ENCODE measurements at regions not wholly inside any gene's neighbourhood (a gene's known extent, or its start where the extent isn't known, plus 50 kb on each side); places are given as distances from the start of the nearest gene placed in this dataset.
"Not testable (repeated sequence)": the region's sequence is repeated elsewhere in the genome, so short reads cannot be mapped to it uniquely, and the experiment has no call there.

- no peak for DNase-seq
Observed at GRCh38 chr1:94302497-94302896, 65.1 kb upstream of the ARHGAP29 start.

DNA sequence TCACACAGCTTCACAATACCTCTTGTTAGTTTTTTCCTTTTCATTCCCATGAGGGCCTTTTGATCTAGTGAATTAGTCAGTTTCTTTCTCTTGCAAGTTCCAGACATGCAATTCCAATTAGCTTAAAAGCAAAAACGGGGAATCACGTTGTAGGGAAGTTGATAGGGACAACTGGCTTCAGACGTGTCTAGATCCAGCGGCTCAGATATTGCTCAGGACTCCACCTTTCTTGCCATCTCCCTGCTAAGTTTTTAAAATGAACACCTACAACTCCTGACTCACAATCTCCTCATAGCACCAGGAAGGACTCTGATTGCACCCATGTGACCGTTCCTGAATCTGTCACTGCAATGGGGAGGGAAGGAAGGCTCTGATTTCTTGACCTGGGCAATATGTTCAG is 63.8 kb upstream of the ARHGAP29 start:
- no peak for DNase-seq

- no peak for DNase-seq
Observed at GRCh38 chr1:94300731-94301130, 63.3 kb upstream of the ARHGAP29 start.

DNA sequence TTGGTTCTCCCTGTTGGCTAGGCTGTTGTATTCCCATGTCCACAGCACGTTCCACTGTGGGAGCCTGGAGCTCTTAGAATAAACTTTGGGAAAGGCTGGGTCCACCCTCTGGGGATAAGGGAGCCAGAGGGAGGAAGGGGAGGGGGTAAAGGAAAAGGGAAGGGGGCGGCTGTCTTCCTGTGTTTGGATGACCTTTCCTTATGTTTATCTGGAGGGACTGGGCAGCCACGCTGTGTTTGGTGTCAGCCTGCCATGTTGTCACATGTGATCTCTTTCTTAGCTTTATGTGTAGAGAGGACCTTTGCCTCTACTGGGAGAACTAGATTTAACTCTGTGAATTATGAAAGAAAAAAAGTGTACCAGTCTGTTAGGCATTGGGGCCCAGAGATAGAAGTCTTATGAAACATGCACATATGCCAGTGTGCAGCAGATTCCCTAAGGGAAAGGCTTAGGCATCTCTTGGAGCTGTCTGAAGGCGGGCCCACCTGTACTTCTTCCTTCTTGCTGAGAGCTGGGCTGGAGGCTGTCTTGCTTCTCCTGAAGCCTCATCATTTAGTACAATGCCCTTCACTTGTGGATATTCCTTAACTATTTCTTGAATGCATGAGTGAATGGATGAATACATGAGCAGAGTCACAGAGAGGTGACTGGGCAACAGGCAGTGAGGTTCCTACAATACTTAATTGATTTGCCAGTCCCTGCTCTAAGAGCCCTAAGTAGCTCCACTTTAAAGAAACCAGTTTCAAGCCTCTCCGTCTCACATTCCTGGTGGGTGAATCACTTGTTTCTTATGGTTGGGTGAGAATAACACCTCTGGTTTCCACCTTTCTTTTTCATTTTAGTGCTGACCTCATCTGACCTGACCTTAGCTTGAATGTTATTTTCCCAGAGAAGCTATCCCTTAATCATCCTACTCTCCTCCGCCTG is 62.5 kb upstream of the ARHGAP29 start:
- no peak for DNase-seq

DNA sequence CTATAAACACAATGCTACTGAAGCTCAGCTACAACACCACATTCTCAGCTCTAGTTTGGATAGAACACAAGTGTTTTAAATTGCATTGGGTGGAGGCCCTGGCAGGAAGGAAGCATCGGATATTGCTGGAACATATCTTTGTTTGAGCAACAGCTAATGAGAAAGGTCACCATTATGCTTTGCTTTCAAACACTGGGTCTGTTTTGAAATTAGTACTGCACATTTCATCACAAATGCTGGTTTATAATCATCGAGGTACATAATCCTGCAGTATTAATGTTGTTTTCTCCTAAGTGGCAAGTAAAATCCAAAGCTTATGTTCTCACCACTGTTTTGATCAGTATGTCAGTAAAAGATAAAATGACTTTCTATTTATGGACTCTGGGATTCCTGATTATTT is 61.5 kb upstream of the ARHGAP29 start:
- DNase-seq = no peak

DNA sequence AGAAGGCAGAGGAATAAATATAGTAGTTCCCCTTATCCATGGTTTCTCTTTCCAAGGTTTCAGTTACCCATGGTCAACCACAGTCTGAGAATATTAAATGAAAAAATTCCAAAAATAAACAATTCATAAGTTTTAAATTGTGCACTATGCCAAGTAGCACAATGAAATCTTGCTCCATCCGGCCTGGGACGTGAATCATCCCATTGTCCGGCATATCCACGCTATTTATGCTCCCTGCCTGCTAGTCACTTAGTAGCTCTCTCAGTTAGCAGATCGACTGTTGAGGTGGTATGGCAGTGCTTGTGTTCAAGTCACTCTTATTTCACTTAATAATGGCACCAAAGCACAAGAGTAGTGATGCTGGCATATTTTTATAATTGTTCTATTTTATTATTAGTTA is 58.6 kb upstream of the ARHGAP29 start:
- no peak for DNase-seq

DNA sequence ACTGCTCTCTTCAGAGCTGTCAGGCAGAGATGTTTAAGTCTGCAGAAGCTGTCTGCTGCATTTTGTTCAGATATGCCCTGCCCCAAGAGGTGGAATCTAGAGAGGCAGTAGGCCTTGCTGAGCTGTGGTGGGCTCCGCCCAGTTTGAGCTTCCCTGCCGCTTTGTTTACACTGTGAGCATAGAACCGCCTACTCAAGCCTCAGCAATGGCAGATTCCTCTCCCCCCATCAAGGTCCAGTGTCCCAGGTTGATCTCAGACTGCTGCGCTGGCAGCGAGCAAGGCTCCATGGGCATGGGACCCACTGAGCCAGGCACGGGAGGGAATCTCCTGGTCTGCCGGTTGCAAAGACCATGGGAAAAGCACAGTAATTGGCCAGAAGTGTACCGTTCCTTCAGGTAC is 55.6 kb upstream of the ARHGAP29 start:
- not testable (repeated sequence) for DNase-seq

DNA sequence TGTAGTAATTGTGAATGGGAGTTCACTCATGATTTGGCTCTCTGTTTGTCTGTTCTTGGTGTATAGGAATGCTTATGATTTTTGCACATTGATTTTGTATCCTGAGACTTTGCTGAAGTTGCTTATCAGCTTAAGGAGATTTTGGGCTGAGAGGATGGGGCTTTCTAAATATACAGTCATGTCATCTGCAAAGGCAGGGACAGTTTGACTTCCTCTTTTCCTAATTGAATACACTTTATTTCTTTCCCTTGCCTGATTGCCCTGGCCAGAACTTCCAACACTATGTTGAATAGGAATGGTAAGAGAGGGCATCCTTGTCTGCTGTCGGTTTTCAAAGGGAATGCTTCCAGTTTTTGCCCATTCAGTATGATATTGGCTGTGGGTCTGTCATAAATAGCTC is 51.9 kb upstream of the ARHGAP29 start:
- not testable (repeated sequence) for DNase-seq
